ENCODE measurements at regions not wholly inside any gene's neighbourhood (a gene's known extent, or its start where the extent isn't known, plus 50 kb on each side); places are given as distances from the start of the nearest gene placed in this dataset.

DNA sequence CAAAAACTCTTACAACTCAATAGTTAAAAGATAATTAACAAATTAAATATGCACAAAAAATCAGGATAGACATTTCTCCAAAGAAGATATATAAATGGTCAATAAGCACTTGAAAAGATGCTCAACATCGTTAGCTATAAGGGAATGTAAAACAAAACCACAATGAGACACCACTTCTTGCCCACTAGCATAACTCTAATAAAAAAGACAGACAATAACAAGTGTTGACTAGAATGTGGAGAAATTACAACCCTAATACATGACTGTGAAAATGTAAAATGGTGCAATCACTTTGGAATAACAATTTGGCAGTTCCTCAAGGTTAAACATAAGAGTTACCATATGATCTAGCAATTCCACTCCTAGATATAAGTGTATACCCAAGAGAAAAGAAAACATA, 74.3 kb upstream of the PCGF5 start:
- H3K27me3 Mint-ChIP-seq = peaks cover 3% of the 10 kb centered on the region
- peaks cover 7% of the 10 kb centered on the region for H3K4me1 Mint-ChIP-seq
- no peak overlapping the region for H3K4me3 Mint-ChIP-seq
- H3K36me3 Mint-ChIP-seq (ENCODE audit: low read depth) = no peaks in the 10 kb centered on the region
- no peak for ATAC-seq
- no peaks in the 10 kb centered on the region for H3K9me3 Mint-ChIP-seq
- H3K27ac Mint-ChIP-seq = no peak overlapping the region
- DNase-seq = no peak

DNA sequence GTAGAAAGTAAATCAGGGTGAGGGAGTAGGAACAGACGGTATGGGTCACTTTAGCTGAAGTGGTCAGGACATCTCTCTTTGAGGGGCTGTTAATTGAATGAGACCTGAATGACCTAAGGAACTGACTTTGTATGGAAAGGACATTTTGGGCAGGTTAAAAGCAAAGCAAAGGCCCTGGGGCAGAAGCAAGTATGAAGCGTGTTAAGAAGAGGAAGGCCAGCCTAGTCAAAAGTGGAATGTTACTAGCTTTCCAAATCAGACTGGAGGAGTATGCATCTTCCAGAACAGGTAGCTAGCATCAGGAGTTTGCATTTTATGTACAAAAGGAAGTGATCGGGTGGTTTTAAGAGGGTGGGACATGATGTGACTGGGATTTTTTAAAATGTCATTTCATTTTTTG, 70.9 kb upstream of the PCGF5 start:
- ATAC-seq (no peak), DNase-seq (no peak)
- Mint-ChIP-seq H3K9me3 (no peaks in the 10 kb centered on the region), H3K27ac (no peak overlapping the region), H3K36me3 (ENCODE audit: low read depth) (no peaks in the 10 kb centered on the region), H3K27me3 (peaks cover 3% of the 10 kb centered on the region), H3K4me1 (no peaks in the 10 kb centered on the region), H3K4me3 (no peak overlapping the region)

DNA sequence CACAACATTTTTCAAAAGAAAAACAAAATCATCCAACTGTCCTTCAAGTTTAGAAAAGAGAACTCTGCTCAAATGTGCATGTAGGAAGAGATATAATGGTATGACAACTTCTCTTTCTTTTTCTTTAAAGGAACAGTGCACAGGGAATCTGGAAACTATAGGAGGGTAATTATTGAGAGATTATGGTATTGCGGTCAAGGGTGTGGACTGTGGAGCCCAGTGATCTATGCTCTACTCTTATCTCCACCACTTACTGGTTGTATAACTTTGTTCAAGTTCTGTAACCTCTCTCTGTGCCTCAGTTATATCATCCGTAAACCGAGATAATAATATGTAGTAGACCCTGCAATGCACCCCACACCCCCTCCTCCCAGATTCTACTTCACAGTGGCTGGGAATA, 69.8 kb upstream of the PCGF5 start:
- H3K4me1 Mint-ChIP-seq = no peaks in the 10 kb centered on the region

DNA sequence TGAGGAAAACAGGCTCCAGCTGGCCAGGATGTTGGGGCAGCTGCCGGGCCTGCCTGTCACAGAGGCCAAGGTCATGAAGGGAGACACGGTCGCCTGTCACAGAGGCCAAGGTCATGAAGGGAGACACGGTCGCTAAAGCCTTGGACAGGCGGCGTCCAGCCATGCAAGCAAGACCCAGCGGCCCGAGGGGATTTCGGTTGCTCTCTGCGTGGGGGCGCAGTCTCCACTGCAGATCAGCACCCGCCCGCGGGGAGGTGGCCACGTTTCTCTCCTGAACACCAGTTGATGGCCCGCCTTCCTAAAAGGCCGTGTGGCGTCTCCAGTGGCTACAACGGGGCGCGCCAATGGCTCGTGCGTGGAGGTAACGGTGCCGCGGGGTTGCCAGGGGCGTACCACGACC, 67.0 kb upstream of the PCGF5 start:
- DNase-seq (no peak), ATAC-seq (no peak)
- Mint-ChIP-seq H3K9me3 (no peaks in the 10 kb centered on the region), H3K27ac (no peak overlapping the region), H3K27me3 (no peaks in the 10 kb centered on the region), H3K4me1 (no peaks in the 10 kb centered on the region), H3K36me3 (ENCODE audit: low read depth) (no peaks in the 10 kb centered on the region), H3K4me3 (no peak overlapping the region)

More for the DNA sequence above, 69.8 kb upstream of the PCGF5 start:
- Mint-ChIP-seq H3K36me3 (ENCODE audit: low read depth) (no peaks in the 10 kb centered on the region), H3K27me3 (peaks cover 3% of the 10 kb centered on the region), H3K4me3 (no peak overlapping the region), H3K9me3 (no peaks in the 10 kb centered on the region), H3K27ac (no peak overlapping the region)
- no peak for DNase-seq
- no peak for ATAC-seq

DNA sequence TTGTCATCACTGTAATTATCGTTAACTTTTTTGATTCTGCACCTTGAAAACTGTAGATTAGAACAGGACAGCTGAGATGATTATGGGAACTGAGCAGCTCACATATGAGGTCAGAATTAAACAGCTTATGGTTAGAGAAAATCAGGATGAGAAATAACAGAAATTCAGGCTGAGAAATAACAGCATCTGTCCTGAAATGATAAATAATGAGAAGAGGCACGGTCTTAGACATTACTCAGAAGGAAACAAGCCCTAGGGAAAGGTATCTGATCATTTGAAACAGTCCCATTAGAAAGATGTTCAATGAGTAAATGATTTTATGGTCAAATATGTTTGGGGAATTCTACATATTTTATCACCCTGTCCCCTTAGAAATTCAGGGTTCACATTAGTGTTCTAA, 65.6 kb upstream of the PCGF5 start:
- no peaks in the 10 kb centered on the region for H3K36me3 Mint-ChIP-seq (ENCODE audit: low read depth)
- DNase-seq (no peak), ATAC-seq (no peak)
- no peak overlapping the region for H3K4me3 Mint-ChIP-seq
- no peak overlapping the region for H3K27ac Mint-ChIP-seq
- no peaks in the 10 kb centered on the region for H3K9me3 Mint-ChIP-seq
- no peaks in the 10 kb centered on the region for H3K4me1 Mint-ChIP-seq
- no peaks in the 10 kb centered on the region for H3K27me3 Mint-ChIP-seq

DNA sequence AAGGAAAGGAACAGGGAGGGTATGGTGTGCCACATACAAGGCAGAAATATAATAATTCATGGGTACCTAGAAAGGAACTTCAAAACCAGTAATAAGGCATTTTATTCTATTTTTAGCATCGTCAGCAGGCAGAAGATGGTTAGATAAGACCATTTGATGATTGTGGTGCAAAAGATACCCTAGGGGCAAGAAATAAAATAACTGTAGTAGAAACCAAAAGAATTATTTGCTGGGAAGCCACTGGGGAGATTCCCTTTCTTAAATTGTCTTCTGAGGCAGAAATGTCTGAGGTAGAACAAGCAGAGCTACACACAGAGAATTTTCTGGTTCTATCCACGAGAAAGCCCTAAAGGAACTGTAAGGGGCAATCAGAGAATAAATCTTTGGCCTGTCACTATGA, 64.3 kb upstream of the PCGF5 start:
- Mint-ChIP-seq H3K9me3 (no peaks in the 10 kb centered on the region), H3K36me3 (ENCODE audit: low read depth) (no peaks in the 10 kb centered on the region), H3K27ac (no peak overlapping the region), H3K27me3 (no peaks in the 10 kb centered on the region), H3K4me1 (peaks cover 3% of the 10 kb centered on the region), H3K4me3 (no peak overlapping the region)
- ATAC-seq (no peak), DNase-seq (no peak)

DNA sequence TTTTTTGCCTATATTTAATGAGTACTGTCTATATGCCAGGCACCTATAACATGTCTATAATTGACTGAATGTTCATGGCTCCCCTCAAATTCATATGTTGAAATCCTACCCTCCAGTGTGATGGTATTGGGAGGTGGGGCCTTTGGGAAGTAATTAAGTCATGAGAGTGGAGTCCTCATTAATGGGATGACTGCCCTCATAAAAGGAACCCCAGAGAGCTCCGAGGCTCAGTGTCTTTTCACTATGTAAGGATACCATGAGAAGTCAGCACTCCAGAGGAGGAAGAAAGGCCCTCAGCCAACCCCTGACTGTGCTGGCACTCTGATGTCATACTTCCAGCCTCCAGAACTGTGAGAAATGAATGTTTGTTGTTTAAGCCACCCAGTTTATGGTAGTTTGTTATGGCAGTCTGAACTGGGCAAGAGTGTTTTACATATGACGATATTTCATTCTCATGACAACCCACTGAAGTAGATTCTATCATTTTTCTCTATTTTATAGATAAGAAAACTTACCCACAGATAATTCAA, 61.1 kb upstream of the PCGF5 start:
- DNase-seq (no peak), ATAC-seq (no peak)
- Mint-ChIP-seq H3K4me3 (no peak overlapping the region), H3K4me1 (peaks cover 18% of the 10 kb centered on the region), H3K27me3 (no peaks in the 10 kb centered on the region), H3K36me3 (ENCODE audit: low read depth) (no peaks in the 10 kb centered on the region), H3K27ac (no peak overlapping the region), H3K9me3 (no peaks in the 10 kb centered on the region)

DNA sequence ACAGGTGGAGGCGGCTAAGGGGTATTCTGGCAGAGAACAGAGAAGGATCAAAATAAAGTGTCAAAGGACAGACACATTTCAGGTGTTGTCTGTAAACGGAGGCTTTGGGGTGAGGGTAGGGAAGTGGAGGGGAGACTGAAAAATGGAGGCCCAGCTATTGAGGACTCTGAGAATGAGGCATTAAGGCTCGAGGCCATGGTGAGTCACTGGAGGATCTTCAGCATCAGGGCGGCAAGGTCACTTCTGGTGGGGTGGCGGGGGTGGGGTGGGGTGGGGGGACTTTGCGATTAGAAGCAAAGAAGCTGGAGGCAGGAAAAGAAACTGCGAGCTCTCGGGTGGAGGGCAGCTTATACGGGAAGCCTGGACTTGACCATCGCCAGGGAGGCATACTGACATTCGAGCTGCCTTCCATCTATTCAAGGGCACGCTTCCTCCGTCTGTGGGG, 58.4 kb upstream of the PCGF5 start:
- Mint-ChIP-seq H3K27me3 (no peaks in the 10 kb centered on the region), H3K4me3 (peak overlapping the region; percentile 77), H3K9me3 (no peaks in the 10 kb centered on the region), H3K4me1 (peaks cover 39% of the 10 kb centered on the region), H3K36me3 (ENCODE audit: low read depth) (no peaks in the 10 kb centered on the region), H3K27ac (peak overlapping the region; percentile 84)
- ATAC-seq (no peak), DNase-seq (peak; percentile 32)

DNA sequence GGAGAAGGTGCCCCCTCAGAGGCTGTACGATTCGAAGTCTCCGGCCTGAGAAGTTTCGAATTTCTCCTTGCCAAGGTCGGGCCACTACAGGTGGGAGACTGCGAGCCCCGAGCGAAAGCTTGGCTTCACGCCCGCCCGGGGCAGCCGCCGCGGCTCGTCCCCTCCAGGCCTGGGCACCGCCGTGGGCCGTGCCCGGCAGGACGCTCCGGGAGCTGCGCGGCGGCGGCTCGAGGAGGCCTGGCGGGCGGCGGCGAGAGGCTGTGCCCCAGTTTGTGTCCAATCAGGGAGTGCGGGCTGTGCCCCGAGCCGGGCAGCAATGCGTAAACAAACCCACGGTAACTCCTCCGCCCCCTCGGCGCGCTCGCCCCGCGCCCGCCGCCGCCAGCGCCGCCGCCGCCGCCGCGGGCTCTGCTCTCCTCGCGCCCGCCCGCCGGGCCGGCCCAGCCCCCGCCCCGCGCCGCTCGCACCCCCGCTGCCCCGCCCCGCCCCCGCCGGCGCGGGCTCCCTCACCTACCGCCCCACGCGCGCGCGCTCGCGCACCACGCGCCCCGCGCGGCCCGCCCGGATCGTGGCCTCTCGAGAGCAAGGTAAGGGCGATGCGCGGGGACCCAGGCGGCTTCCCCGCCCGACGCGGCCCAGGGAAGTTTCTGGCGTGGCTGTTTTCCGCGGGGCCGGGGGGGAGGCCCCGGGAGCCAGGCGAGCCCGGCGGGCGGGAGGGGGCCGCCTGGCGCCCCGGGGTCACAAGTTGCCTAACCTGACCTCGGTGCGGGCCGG, 57.8 kb upstream of the PCGF5 start:
- DNase-seq (peak; percentile 67), ATAC-seq (peak; percentile 45)
- Mint-ChIP-seq H3K27me3 (no peaks in the 10 kb centered on the region), H3K9me3 (peaks cover 6% of the 10 kb centered on the region), H3K27ac (peak overlapping the region; percentile 84), H3K4me3 (peak overlapping the region; percentile 82), H3K36me3 (ENCODE audit: low read depth) (peaks cover under 1% of the 10 kb centered on the region), H3K4me1 (peaks cover 40% of the 10 kb centered on the region)

DNA sequence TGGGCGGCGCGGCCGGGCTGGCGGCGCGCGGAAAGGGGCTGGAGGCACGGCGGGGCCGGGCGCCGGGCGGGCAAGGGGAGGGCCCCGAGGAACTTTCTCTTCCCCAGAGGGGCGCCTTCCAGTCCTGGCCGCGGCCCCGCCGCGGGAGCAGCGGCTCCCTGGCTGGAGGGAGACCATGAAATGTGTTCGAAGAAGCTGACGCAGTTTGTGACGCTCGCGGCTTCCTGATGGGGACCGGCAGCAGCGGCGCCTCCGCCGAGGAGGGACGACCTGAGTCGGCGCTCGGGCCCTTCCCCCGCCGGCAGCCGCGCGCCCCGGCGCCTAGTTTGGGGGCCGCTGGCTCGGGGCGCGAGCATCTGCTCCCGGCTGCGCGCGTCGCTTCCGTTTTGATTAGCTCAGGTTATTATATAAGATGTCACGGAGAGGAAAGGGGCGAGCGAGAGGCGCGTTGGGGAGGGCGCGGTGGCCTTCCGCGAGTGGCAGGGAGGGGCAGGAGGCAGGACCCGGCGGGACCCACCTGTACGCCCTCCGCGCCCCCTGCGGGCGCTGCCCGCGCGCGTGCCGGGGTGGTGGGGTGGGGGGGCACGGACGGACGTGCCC, 57.1 kb upstream of the PCGF5 start:
- Mint-ChIP-seq H3K4me3 (peak overlapping the region; percentile 82), H3K36me3 (ENCODE audit: low read depth) (peaks cover 8% of the 10 kb centered on the region), H3K9me3 (peaks cover 12% of the 10 kb centered on the region), H3K27ac (peak overlapping the region; percentile 88), H3K4me1 (peaks cover 47% of the 10 kb centered on the region), H3K27me3 (no peaks in the 10 kb centered on the region)
- ATAC-seq (peak; percentile 44), DNase-seq (peak; percentile 70)

DNA sequence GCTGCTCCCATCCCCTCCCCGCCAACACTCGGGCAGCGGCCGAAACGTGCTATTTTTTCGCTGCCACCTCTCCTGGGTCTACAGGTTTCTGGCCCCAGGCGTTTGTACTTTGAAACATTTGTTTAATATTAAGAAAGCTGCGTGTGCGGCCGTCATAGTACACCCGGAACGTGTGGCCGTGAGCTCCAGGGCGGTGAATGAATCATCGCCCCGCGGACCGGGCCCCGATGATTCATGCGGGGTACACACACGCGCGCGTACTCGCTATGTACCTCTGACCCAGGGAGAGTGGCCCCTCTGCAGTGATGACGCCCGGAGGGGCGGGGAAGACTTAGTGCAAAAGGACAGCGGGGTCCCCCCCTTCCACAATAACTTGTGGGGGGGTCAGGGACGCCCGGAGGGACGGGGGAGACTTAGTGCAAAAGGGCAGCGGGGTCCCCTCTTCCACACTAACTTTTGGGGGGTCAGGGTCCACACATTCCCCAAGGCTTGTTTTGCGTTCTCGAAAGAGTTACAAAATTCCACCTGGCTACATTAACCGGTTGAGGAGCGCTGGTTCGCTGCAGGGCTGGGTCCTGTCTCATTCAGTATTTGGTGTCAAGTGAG, 56.5 kb upstream of the PCGF5 start:
- ATAC-seq = peak; percentile 76
- Mint-ChIP-seq H3K27ac (peak overlapping the region; percentile 88), H3K36me3 (ENCODE audit: low read depth) (peaks cover 9% of the 10 kb centered on the region), H3K27me3 (no peaks in the 10 kb centered on the region), H3K9me3 (peaks cover 15% of the 10 kb centered on the region), H3K4me3 (peak overlapping the region; percentile 82), H3K4me1 (peaks cover 47% of the 10 kb centered on the region)
- peak; percentile 76 for DNase-seq

DNA sequence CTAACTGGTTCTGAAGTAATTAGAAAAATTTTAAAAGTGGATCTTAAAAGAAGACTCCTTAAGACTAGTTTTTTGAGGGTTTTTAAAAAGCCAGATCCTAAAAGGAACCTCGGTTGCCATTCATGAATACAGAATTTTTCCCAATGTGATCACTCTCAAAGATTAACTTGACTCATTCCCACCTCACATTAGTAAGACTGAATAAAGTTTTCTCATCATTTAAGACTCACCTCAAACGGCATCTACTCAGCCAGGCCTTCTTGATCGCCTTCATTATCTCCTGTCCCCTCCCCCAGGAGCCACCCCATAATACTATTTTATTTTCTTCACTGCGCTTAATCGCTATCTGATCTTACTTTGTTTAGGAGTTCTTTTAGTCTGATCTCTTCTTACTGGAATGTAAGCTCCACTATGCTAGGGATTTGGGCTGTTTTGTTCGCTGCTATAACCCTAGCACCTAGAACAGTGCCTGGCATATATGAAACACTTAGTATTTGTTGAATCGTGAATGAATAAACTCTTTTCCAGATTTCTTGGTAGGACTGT, 55.9 kb upstream of the PCGF5 start:
- Mint-ChIP-seq H3K36me3 (ENCODE audit: low read depth) (peaks cover 11% of the 10 kb centered on the region), H3K9me3 (peaks cover 18% of the 10 kb centered on the region), H3K4me1 (peaks cover 47% of the 10 kb centered on the region), H3K27me3 (no peaks in the 10 kb centered on the region), H3K27ac (peak overlapping the region; percentile 88), H3K4me3 (peak overlapping the region; percentile 82)
- no peak for DNase-seq
- ATAC-seq = no peak

DNA sequence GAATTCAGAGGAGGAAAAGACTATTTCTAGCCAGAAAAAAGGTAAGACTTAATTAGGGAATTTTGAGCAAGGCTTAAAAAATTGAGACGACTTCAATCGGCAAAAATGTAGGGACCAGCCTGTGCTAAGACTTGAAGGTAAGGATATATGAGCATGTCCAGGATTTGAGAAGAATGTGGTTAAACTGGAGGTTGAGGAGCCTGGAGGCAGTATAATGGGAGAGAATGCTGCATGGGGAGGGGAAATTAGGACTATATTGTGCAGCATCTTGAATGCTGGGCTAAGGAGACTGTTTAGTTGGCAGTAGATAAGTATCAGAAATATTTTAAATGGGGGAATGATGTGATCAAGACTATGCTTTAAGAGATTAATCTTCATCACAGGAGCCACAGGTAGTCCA, 53.1 kb upstream of the PCGF5 start:
- peaks cover 22% of the 10 kb centered on the region for H3K9me3 Mint-ChIP-seq
- DNase-seq (no peak), ATAC-seq (no peak)
- H3K36me3 Mint-ChIP-seq (ENCODE audit: low read depth) = peaks cover 24% of the 10 kb centered on the region
- no peak overlapping the region for H3K4me3 Mint-ChIP-seq
- no peaks in the 10 kb centered on the region for H3K27me3 Mint-ChIP-seq
- H3K27ac Mint-ChIP-seq = no peak overlapping the region
- H3K4me1 Mint-ChIP-seq = peaks cover 50% of the 10 kb centered on the region

DNA sequence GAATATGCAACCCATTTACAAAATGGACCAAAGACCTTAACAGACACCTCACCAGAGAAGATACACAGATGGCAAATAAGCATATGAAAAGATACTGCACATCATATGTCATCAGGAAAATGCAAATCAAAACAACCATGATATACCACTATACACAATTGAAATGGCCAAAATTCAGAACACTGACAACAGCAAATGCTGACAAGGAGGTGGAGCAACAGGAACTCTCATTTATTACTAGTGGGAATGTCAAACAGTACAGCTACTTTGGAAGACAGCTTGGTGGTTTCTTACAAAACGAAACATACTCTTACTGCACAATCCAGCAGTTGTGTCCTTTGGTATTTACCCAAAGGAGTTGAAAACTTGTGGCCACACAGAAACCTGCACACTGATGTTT, 50.0 kb upstream of the PCGF5 start:
- peaks cover 28% of the 10 kb centered on the region for H3K9me3 Mint-ChIP-seq
- ATAC-seq (no peak), DNase-seq (no peak)
- peaks cover 40% of the 10 kb centered on the region for H3K36me3 Mint-ChIP-seq (ENCODE audit: low read depth)
- H3K4me1 Mint-ChIP-seq = peaks cover 44% of the 10 kb centered on the region
- H3K27me3 Mint-ChIP-seq = no peaks in the 10 kb centered on the region
- H3K4me3 Mint-ChIP-seq = no peak overlapping the region
- no peak overlapping the region for H3K27ac Mint-ChIP-seq
